Posterior vena cava (tissue), 2 donors: ENCODE measurements at regions not wholly inside any gene's neighbourhood (a gene's known extent, or its start where the extent isn't known, plus 50 kb on each side); places are given as distances from the start of the nearest gene placed in this dataset.

Experiments used
- DNase-seq: peaks from one replicate; pipeline ENCODE4 v3.0.0-alpha.2; 2020; ENCODE audit warnings: low spot score
- intact Hi-C, 2 donors: fragments of 100-400 bp; cut with DNase I; formaldehyde crosslinking; loops; one replicate each; pipeline versions ENCODE4 v1.14.1 to v1.14.2; 2022 to 2023
- donor health status: DM: yes; HTN: yes; CAD: no.
- donor health status: DM: yes; HTN: yes; CAD: no.

DNA sequence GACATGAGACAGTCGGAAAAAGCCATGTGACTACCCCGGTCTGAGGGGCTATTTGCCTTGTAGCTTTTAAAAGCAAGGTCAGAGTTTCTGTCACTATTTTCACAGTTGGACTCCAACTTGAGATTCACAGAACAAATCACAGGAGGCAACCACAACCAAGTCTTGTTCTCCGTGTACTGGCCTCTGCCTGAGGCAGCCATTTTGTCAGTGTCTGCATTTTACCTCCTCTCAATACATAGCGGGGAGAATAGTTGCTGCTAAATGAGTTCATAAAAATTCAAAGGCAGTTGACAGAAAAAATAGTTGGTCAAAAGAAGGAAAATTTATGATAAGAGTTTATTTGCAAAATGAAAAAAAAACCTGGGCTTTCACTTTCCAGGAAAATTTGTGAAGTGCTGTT, 501.4 kb downstream of the CCDC85A start:
- intact Hi-C loops: no loop called here
- DNase-seq: no peak

DNA sequence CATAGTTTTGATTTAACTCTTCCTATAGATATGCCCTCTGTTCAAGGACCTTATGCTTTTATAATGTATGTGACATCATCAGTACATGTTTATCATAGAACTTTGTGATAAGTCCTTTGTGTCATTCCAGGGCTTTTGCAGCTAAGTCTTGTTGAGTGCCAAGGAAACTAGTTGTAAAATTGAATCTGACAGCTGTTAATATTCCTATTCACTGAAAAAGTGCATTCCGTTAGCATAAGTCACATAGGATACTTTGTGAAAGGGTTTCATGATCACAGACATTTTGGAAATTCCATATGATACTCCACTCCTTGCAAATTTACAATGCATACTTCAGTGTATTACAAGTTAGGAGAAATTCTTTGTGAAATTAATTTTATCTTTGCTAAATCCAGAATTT, 503.4 kb downstream of the CCDC85A start:
- no peak for DNase-seq
- intact Hi-C loops: no loop called here

DNA sequence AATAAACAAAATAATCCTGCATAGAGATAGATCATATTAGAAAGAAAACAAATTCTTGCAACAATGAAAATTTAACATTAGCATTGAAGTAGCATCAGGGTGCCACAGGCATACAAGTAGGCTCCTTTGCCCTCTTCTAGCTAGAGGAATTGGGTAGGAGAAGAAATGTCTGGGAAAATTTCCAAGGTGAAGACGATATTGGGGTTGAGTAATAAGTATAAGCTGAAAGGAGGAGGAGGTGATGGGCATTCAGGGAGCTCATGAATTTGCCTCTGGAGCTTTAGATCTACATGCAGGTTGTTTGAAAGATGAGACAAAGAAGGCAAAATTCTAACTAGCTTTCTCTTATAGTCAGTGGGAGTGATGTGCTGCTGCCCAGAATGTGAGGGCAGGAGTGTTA, 504.9 kb downstream of the CCDC85A start:
- no peak for DNase-seq
- intact Hi-C loops: no loop called here

DNA sequence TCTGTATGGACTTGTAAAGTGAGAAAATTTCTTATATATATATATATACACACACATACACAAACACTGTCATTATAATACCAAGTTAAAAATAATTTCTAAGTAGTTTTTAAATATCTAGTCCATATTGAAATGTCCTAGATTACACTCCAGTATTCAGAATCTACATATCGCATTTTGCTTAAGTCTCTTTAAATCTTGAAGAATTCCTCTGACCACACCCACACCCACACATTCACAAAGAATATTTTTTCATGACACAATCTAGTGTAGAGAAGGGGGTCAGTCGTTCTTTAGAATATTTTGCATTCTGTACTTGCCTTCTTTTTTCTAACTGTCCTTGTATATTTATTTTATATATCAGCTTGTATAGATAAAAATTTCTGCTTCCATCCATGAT, 509.7 kb downstream of the CCDC85A start:
- no peak for DNase-seq
- intact Hi-C loops: no loop called here

DNA sequence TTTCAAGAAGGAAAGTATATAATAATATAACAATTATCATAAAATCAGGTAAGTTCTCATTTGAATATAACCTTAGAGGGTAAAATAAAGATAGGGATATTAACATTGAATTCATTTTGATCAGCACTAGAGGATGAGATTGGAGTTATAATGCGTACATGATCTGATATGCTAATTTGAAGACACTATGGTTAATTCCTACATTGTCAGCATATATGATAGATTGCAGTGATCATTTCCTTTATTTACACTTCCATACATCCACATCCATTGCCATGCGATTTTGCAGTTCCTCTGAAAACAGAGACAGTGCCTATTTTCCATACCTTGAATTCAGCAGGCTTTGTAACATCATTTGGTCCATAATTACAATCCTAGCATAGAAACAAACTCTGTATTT, 519.2 kb downstream of the CCDC85A start:
- no peak for DNase-seq

DNA sequence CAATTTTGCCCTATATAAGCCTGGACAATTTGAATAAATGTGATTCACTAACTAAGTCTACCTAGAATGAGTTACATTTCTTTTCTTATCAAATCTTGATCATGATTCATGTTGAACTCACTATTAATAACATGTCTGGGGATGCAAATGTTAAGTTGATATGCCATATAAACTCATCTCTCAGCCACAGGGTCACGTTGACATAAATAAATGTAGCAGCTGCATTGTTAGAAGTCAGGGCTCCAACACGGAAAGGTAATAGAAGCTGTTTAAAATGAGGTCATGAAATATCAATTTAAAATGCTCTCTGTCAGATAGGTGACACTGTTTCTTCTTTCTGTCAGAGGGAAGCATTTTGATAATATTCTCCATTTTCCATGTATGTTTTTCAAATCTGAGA, 521.9 kb downstream of the CCDC85A start:
- intact Hi-C loops: no loop called here
- no peak for DNase-seq

More for the DNA sequence above, 519.2 kb downstream of the CCDC85A start:
- intact Hi-C loops: no loop called here

DNA sequence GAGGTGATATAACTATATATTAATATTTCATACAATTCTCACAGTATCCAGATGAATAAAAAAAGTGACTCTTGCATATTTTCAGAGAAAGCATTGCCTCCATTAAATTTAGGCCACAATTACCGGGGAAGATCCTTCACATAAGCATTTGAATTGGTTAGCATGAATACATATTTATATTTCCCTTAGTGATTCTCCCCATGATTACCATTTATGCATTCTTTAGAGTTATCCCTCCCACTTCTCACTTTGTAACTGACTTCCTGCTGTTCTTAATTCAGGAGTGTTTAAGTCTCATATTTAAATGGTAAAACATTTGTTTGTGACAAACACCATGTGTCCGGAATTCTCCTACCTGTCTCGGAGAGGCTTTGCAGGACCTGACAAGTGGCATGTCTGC, 523.4 kb downstream of the CCDC85A start:
- intact Hi-C loops: no loop called here
- no peak for DNase-seq

DNA sequence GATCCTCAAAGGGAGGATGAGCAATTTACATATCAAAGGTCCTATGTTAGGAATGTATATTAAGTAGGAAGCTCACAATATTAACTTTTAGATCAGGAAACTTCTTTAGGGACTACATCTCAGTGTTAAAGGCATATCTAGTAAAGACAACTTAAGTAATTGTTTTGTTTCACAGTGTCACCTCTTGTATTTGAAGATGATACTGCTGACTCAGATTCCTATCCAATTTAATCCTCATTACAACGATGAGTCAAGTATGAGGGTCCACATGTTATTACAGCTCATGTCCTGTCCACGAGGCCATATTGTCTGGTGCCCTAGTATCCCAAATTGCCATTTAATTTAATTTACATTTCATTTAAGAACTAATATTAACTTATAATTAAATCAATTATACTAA, 523.9 kb downstream of the CCDC85A start:
- intact Hi-C loops: no loop called here
- no peak for DNase-seq

DNA sequence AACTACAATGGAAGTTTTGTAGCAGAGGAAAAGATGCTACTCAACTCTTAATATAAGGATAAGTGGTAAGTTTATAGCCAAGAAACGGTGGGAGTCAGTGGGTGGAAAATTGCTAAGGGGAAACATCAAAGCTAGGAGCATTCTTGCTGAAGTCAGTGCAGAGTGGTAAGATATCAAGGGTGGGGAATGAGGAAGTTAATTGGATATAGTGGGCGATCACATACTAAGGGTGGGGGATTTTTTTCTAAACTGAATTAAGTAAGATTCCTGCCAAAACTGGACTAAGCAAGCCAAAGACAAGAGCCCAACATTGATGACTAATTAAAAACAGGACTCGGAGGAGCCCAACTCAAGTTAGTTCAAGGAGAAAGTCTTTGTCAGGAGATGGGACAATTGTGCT, 525.4 kb downstream of the CCDC85A start:
- intact Hi-C loops: no loop called here
- no peak for DNase-seq

DNA sequence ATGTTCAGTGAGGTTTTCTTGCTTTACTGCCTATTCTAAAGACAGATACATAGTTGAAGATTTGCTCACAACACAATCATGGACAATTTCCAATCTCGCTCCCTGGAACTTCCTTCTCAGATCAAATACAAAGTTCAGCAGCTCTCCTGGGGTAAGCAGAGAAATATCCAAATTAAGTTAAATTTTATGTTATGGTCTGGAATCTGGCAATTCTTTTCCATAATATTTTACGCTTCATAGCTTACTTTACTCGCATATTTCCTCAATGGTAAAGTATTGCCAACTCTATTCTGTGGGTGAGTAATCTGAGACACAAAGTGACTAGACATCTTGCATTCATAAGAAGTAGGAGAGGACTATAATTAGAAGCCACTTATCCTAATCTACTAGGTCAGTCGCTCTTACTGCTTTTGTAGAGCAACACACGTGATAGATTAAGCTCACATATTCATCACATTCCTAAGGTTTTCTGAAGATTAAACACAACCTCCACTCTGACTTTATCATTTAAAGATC, 529.4 kb downstream of the CCDC85A start:
- no peak for DNase-seq
- intact Hi-C loops: no loop called here

DNA sequence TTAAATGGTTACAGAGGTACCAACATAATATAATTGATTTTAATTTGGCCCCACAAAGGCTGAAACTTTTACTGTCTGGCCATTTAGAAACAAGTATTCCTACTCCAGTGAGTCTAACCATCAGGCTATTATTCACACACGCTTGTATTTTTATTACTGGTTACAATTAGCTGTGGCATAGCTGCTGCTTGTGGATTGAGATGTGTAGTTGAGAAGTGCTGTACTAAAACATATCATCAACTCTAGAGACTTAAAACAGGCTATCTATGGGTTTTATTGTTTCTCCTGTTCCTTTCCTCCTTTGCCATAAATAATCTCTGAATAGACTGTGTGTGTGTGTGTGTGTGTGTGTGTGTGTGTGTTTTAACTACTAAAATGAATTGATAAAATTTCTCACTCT, 530.2 kb downstream of the CCDC85A start:
- no peak for DNase-seq
- intact Hi-C loops: no loop called here

DNA sequence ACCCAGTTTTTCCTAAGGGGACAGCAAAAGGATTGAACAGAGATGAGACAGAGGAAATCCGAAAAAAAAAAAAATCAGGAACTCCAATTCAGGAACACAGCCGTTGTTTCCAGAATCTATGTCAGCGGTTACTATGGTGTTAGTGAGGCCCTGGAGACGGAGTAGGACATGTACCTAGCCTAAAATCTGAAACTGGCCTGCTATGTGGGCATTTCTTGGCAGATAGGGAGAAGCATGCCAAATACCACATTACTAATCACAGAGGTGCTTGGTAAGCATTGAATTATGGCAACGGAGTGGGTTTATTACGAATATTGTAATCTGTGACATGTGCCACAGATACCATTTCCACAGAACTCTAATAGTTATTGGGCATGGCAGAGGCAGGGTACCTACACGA, 530.6 kb downstream of the CCDC85A start:
- intact Hi-C loops: no loop called here
- no peak for DNase-seq

DNA sequence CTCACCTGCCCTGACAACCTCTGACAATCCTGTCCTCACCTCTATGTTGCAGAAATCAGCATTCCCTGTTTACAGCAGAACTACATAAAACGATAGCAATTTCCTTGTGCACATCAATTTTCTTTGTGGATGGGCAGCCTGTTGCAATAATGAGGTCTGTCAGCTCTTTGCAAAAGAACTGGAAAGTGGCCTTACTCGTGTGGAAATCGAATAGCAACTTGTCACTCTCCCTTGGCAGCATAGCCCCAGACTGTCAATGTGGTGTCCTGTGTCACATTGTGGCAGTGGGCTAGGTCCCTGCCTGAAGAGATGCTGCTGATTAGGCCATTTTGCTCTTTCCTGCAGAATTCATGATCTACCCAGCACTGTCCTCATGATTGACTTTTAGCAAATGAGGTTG, 531.9 kb downstream of the CCDC85A start:
- DNase-seq: no peak
- intact Hi-C loops: no loop called here

DNA sequence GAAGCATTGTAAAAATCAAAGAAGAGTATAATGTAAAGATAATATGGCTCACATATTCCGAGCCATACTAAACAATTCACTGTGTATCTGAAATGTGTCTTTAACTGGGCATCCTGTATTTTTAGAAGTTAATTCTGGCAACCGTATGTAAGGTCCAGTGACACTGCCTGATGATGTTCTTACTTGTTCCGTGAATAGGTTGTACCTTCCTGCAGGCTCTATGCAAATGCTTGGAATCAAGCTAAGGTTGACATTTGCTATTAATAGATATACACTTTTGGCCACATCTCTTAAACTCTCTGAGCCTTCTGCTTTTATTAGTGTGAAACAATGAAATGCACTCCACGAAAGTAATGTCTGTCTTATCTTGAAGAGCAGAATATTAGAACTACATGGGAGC, 534.6 kb downstream of the CCDC85A start:
- no peak for DNase-seq
- intact Hi-C loops: no loop called here

DNA sequence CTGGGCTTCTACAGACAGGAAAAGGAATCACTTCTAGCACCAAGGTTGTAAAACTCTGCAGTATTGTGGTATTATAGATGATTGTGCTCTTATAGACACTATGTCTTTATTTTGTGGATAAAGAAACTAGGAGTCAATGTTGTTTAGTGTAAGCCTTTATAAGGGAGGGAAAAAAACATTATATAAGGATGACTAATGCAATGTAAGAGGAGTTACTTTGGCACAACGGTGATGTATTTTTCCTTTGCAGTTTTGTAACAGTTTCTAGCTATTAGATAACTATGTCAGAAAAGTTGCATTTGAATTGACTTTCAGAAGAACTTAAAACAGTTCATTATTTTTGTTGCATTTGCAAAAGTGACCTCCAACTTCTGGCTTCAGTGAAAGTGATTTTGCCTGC, 545.4 kb downstream of the CCDC85A start:
- DNase-seq: no peak
- intact Hi-C loops: no loop called here

DNA sequence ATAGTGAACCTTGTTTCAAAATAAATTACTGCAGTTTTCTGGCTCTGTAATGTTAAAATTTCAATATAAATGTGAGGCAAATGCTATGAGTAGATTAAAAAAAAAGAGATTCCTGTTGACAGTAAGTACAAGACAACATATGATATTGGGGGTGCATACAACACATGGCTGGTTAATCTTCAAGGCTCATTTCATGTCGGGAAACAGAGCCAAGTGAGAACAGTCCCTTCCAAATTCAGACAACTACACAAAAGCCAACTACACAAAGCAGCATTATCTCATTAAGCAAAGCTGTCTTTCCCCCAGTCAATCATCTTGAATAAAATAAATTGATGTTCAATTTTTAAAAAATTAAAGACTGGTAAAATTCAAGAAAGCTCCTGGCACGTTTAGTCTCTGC, 549.2 kb downstream of the CCDC85A start:
- intact Hi-C loops: no loop called here

DNA sequence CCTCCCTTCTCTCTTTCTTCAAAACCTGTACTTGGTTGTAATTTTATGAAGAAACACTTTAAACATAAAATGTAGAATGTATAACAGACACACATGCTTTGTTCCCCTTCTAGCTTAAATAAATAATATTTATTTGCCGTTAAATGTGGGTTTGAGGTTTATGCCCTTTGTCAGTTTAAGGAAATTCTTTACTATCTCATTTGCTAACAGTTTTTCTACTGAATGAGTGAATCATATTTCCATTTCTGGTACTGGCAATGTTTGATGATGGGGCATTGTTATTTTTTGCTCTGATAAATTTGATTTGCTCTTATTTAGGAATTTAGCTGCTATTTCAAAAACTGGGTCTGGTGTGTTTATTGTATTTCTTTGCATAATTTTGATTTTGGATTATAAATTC, 555.6 kb downstream of the CCDC85A start:
- intact Hi-C loops: no loop called here
- DNase-seq: no peak

More for the DNA sequence above, 549.2 kb downstream of the CCDC85A start:
- DNase-seq: no peak

DNA sequence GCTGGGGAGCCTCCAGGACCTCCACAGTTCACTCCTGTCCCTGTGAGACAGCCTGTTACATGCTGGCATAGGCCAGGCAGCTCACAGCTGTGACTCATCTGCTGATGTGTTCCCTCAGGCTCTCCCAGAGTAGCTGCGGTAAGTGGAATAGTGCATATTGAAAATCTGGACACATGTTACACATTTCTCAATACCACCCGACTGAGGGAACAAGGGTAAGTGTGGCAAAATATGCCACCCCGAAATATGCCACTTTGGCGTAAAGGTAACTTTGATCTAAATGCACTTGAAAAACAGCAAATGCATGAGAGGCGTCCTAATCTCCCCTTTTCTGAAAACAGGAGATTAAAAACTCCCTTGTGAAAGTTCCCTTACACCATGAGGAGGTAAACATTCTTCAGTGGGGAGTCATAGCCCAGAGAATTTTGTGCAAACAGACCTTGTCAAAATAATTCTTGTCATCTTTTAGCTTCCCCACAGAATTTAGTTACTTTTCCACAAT, 557.9 kb downstream of the CCDC85A start:
- no peak for DNase-seq

DNA sequence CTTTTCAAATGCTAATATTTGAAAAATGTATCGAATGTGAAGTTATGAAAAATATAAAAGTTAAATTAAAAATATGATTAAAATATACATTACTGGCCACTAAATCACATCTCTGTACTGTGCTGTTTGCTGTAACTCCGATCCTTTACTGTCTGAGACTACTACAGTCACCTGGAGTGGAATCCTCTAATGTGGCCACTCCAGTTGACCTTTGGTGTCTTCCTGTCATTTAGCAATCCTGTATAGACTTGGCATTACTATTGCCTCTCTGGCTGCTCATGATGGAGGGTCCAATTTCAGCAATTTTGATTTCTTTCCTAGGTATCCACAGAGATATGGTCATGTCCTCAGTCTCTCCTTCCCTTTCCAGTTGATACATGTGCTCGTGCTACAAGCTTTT, 560.0 kb downstream of the CCDC85A start:
- intact Hi-C loops: loop anchor here in 1 of 2 donors (5.0 kb wide), 1 partner anchor 562 kb away; the partner anchor contains the start of gene CCDC85A
- no peak for DNase-seq

More for the DNA sequence above, 557.9 kb downstream of the CCDC85A start:
- intact Hi-C loops: loop anchor here in 1 of 2 donors (5.0 kb wide), 1 partner anchor 559 kb away; the partner anchor contains the start of gene CCDC85A

DNA sequence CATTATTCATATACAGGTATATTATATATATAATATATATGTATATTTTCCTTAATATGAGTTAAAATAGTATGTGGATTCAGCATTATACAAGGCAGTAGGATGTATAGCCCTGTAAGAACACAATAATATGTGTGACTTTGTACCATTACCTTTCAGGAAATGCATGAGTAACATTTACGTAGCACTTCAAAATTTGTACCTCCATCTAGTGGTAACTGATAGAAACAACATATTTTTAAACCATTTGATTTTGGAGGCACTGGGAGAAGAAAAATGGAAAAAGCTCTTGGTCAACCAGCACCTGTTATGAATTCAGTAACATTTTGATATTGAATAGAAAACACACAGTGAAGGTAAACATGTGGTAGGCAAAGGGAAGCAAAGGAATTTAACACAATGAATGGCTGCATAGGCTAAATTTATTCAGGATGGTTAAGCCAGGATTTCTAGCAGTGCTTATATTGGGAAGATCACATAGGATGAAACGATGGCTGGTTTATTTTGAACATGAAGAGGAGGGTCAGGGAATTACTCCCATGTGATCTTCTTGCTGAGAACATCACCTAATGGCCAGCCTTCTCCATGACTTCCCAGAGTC, 565.5 kb downstream of the CCDC85A start:
- DNase-seq: no peak
- intact Hi-C loops: loop anchor here in 1 of 2 donors (2.0 kb wide), 1 partner anchor 566 kb away; the partner anchor contains the start of gene CCDC85A

DNA sequence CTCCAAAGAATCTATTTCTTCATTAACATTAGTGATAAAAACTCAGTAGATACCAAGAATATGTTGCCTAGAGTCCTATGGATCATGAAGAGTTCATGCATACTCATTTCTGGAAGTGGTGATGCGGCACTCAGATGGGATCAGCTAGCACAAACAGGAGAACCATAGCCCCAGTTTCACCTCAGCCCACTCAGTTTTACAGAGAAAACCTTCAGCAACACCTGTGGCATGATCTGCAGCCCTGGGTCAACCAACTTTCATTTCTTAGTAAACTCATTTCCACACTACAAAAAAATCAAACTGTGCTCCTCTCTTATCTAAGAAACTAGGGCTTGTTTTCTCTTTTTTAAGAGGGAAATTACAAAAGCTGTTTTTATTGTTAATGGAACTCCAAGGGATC, 569.4 kb downstream of the CCDC85A start:
- intact Hi-C loops: no loop called here
- DNase-seq: no peak
